RWPE2 (cell line): ENCODE measurements at regions not wholly inside any gene's neighbourhood (a gene's known extent, or its start where the extent isn't known, plus 50 kb on each side); places are given as distances from the start of the nearest gene placed in this dataset.
A peak's percentile ranks its signal among the peaks of the same experiment; 100 is the strongest.

Experiments
- ATAC-seq: fragments of 200-7000 bp; cut with Tn5 transposase; 3 replicates; pipeline ENCODE4 v1.9.1; 2021; ENCODE audit warnings: low read depth
- DNase-seq: peaks from one replicate; pipeline ENCODE4 v3.0.0-alpha.2; 2020; ENCODE audit warnings: low spot score
- H3K27ac ChIP-seq: fragments of 450-650 bp; 2 replicates; pipeline ENCODE4 v1.5.1; 2017; ENCODE audit warnings: mild to moderate bottlenecking; ENCODE audit not compliant: poor library complexity, severe bottlenecking
- H3K27me3 ChIP-seq: fragments of 250-450 bp; sonication (Bioruptor Pico); 2 replicates; pipeline ENCODE4 v1.5.1; 2021; ENCODE audit warnings: mild to moderate bottlenecking, moderate library complexity; ENCODE audit not compliant: insufficient read depth, poor library complexity, severe bottlenecking
- H3K36me3 ChIP-seq: fragments of 250-450 bp; sonication (Bioruptor Pico); 2 replicates; pipeline ENCODE4 v1.5.1; 2020; ENCODE audit warnings: low read depth, mild to moderate bottlenecking, moderate library complexity
- H3K4me1 ChIP-seq: fragments of 250-450 bp; sonication (Bioruptor Pico); 2 replicates; pipeline ENCODE4 v1.5.1; 2021; ENCODE audit warnings: mild to moderate bottlenecking, moderate library complexity; ENCODE audit not compliant: insufficient read depth, poor library complexity, severe bottlenecking
- H3K4me3 ChIP-seq: fragments of 250-450 bp; sonication (Bioruptor Pico); 2 replicates; pipeline ENCODE4 v1.5.1; 2021; ENCODE audit warnings: mild to moderate bottlenecking, moderate library complexity; ENCODE audit not compliant: severe bottlenecking
- H3K9me3 ChIP-seq: fragments of 250-450 bp; sonication (Bioruptor Pico); 2 replicates; pipeline ENCODE4 v1.5.1; 2021; ENCODE audit warnings: mild to moderate bottlenecking, moderate library complexity; ENCODE audit not compliant: severe bottlenecking
- CTCF ChIP-seq: fragments of 450-650 bp; IDR thresholded peaks from one replicate; pipeline ENCODE4 v1.5.1; 2017; ENCODE audit warnings: mild to moderate bottlenecking, moderate library complexity; ENCODE audit not compliant: poor library complexity, severe bottlenecking

GRCh38 chr5:87114631-87115030, 153.1 kb upstream of the RASA1 start:
- Histone ChIP-seq H3K9me3 (no peaks in the 10 kb centered on the region), H3K27ac (peak overlapping the region; percentile 63), H3K36me3 (no peaks in the 10 kb centered on the region), H3K4me1 (peaks cover 40% of the 10 kb centered on the region), H3K4me3 (no peak overlapping the region), H3K27me3 (no peaks in the 10 kb centered on the region)
- DNase-seq (no peak), ATAC-seq (no peak)
- TF ChIP-seq CTCF = no peak

- DNase-seq = no peak
- H3K4me1 ChIP-seq = peaks cover 51% of the 10 kb centered on the region
These were observed 151.8 kb upstream of the RASA1 start for GRCh38 chr5:87115839-87116364.

GRCh38 chr5:87116825-87117512, 150.7 kb upstream of the RASA1 start:
- H3K36me3 ChIP-seq = no peaks in the 10 kb centered on the region
- no peak for TF ChIP-seq CTCF
- ATAC-seq (no peak), DNase-seq (no peak)
- no peaks in the 10 kb centered on the region for H3K27me3 ChIP-seq
- H3K4me3 ChIP-seq = no peak overlapping the region
- H3K27ac ChIP-seq = peak overlapping the region; percentile 98
- no peaks in the 10 kb centered on the region for H3K9me3 ChIP-seq
- peaks cover 62% of the 10 kb centered on the region for H3K4me1 ChIP-seq

More at GRCh38 chr5:87115839-87116364, 151.8 kb upstream of the RASA1 start:
- no peak overlapping the region for H3K4me3 ChIP-seq
- H3K27me3 ChIP-seq = no peaks in the 10 kb centered on the region
- ATAC-seq = no peak
- peak overlapping the region; percentile 63 for H3K27ac ChIP-seq
- H3K9me3 ChIP-seq = no peaks in the 10 kb centered on the region
- no peaks in the 10 kb centered on the region for H3K36me3 ChIP-seq
- TF ChIP-seq CTCF = no peak

GRCh38 chr5:87119588-87119987, 148.1 kb upstream of the RASA1 start:
- Histone ChIP-seq H3K27ac (peak overlapping the region; percentile 98), H3K9me3 (no peaks in the 10 kb centered on the region)

More at GRCh38 chr5:87119588-87119987, 148.1 kb upstream of the RASA1 start:
- H3K4me1 ChIP-seq = peaks cover 62% of the 10 kb centered on the region
- DNase-seq (no peak), ATAC-seq (no peak)
- H3K27me3 ChIP-seq = no peaks in the 10 kb centered on the region
- no peak overlapping the region for H3K4me3 ChIP-seq
- H3K36me3 ChIP-seq = no peaks in the 10 kb centered on the region
- no peak for TF ChIP-seq CTCF
